Immature natural killer cell (primary cell): ENCODE measurements at regions not wholly inside any gene's neighbourhood (a gene's known extent, or its start where the extent isn't known, plus 50 kb on each side); places are given as distances from the start of the nearest gene placed in this dataset.

Experiments
- DNase-seq, 3 donors: peaks; one replicate each; pipeline ENCODE4 v3.0.0; 2022; ENCODE audit warnings: mixed read lengths in 1 of 3
- H3K27ac Mint-ChIP-seq, 6 donors: one replicate each; pipeline ENCODE4 v1.8.0; 2020; ENCODE audit warnings: mixed read lengths in 6 of 6, mild to moderate bottlenecking in 5 of 6, inconsistent platforms in 4 of 6, moderate library complexity in 3 of 6
- H3K27me3 Mint-ChIP-seq, 3 donors: one replicate each; pipeline ENCODE4 v1.8.0; 2020 to 2021; ENCODE audit warnings: low read depth in 3 of 3, mild to moderate bottlenecking in 3 of 3, mixed read lengths in 3 of 3, moderate library complexity in 3 of 3, inconsistent platforms in 1 of 3
- H3K36me3 Mint-ChIP-seq, 3 donors: one replicate each; pipeline ENCODE4 v1.8.0; 2020; ENCODE audit warnings: mixed read lengths in 3 of 3, inconsistent platforms in 2 of 3, mild to moderate bottlenecking in 2 of 3
- H3K4me1 Mint-ChIP-seq, 2 donors: one replicate each; pipeline ENCODE4 v1.8.0; 2020; ENCODE audit warnings: inconsistent platforms in 2 of 2, mild to moderate bottlenecking in 2 of 2, mixed read lengths in 2 of 2, moderate library complexity in 1 of 2
- H3K4me3 Mint-ChIP-seq, 5 donors: one replicate each; pipeline ENCODE4 v1.8.0; 2020; ENCODE audit warnings: mild to moderate bottlenecking in 5 of 5, mixed read lengths in 5 of 5, inconsistent platforms in 3 of 5, moderate library complexity in 3 of 5
- H3K9me3 Mint-ChIP-seq, 6 donors: one replicate each; pipeline ENCODE4 v1.8.0; 2020; ENCODE audit warnings: mild to moderate bottlenecking in 6 of 6, mixed read lengths in 6 of 6, inconsistent platforms in 4 of 6, moderate library complexity in 3 of 6

- Mint-ChIP-seq H3K9me3 (peaks cover 0 to 31% (median 13%) of the 10 kb centered on the region in 6 donors), H3K4me1 (no peaks in the 10 kb centered on the region), H3K4me3 (no peak overlapping the region), H3K36me3 (no peaks in the 10 kb centered on the region), H3K27me3 (no peaks in the 10 kb centered on the region), H3K27ac (no peak overlapping the region)
- DNase-seq, result no peak
Observed at GRCh38 chr4:33193109-33193508, 2472.9 kb downstream of the PCDH7 start.

DNA sequence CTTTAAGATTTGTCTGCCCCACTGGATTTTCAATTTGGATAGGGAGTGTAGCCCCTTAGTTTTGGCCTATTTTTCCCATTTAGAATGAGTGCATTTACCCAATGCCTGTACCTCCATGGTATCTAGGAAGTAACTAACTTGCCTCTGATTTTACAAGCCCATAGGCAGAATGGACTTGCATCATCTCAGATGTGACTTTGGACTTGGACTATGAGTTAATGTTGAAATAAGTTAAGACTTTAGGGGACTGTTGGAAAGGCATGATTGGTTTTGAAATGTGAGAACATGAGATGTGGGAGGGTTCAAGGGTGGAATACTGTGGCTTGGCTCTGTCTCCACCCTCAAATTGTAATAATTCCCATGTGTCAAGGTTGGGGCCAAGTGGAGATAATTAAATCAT, 2480.2 kb downstream of the PCDH7 start:
- DNase-seq, result no peak
- no peaks in the 10 kb centered on the region for H3K36me3 Mint-ChIP-seq
- peaks cover 0 to 2% (median 2%) of the 10 kb centered on the region in 3 donors for H3K27me3 Mint-ChIP-seq
- no peaks in the 10 kb centered on the region for H3K4me1 Mint-ChIP-seq
- H3K27ac Mint-ChIP-seq, result no peak overlapping the region
- no peak overlapping the region for H3K4me3 Mint-ChIP-seq
- H3K9me3 Mint-ChIP-seq, result peaks cover 7 to 47% (median 26%) of the 10 kb centered on the region in 6 donors

DNA sequence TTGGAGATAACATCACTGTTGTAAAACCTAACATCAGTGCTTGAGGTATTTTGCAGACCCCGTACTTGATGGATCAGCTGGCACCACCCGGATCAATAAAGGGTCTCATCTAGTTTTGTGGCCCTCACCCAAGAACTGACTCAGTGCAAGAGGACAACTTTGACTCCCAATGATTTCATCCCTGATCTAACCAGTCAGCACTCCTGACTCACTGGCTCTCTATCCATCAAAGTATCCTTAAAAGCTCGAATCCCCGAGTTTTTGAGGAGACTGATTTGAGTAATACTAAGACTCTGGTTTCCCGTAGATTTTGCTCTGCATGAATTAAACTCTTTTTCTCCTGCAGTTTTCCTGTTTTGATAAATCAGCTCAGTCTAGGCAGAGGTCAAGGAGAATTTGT, 2498.1 kb downstream of the PCDH7 start:
- Mint-ChIP-seq H3K36me3 (no peaks in the 10 kb centered on the region), H3K9me3 (peaks cover 3 to 35% (median 23%) of the 10 kb centered on the region in 6 donors), H3K27me3 (peaks cover 0 to 2% (median 0%) of the 10 kb centered on the region in 3 donors), H3K4me1 (no peaks in the 10 kb centered on the region), H3K4me3 (no peak overlapping the region), H3K27ac (no peak overlapping the region)
- no peak for DNase-seq

GRCh38 chr4:33226133-33226532, 2506.0 kb downstream of the PCDH7 start:
- Mint-ChIP-seq H3K9me3 (peaks cover 5 to 40% (median 26%) of the 10 kb centered on the region in 6 donors), H3K36me3 (no peaks in the 10 kb centered on the region), H3K4me1 (no peaks in the 10 kb centered on the region), H3K27me3 (no peaks in the 10 kb centered on the region), H3K4me3 (no peak overlapping the region), H3K27ac (no peak overlapping the region)
- no peak for DNase-seq

- no peaks in the 10 kb centered on the region for H3K4me1 Mint-ChIP-seq
Observed at GRCh38 chr4:33226783-33227182, 2506.6 kb downstream of the PCDH7 start.

GRCh38 chr4:33255094-33255493, 2534.9 kb downstream of the PCDH7 start:
- Mint-ChIP-seq H3K36me3 (peaks cover 0 to 2% (median 0%) of the 10 kb centered on the region in 3 donors), H3K27me3 (no peaks in the 10 kb centered on the region), H3K4me1 (no peaks in the 10 kb centered on the region), H3K4me3 (no peak overlapping the region), H3K9me3 (peaks cover 4 to 46% (median 16%) of the 10 kb centered on the region in 6 donors), H3K27ac (no peak overlapping the region)
- no peak for DNase-seq

More at GRCh38 chr4:33226783-33227182, 2506.6 kb downstream of the PCDH7 start:
- H3K27ac Mint-ChIP-seq, result no peak overlapping the region
- no peak for DNase-seq
- no peaks in the 10 kb centered on the region for H3K36me3 Mint-ChIP-seq
- H3K4me3 Mint-ChIP-seq, result no peak overlapping the region
- H3K27me3 Mint-ChIP-seq, result no peaks in the 10 kb centered on the region
- peaks cover 5 to 37% (median 25%) of the 10 kb centered on the region in 6 donors for H3K9me3 Mint-ChIP-seq

DNA sequence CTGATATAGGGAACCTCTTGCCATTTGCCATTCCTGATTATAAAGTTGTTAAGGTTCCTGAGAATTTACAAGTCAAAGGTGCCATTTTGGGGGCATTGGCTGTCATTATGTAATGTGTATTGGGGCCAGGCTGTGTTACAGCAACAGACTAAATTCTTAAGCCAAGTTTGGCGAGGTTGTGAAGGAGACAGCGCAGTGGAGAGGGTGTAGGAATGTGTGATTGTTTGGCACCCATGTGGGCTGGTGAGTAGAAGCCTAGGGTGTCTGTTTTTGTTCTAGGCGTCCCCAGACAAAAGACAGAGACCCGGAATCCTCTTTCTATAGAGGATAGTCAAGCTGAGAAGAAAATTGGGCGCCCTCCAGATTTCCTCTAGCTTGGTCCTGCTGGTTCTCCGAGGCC, 2535.3 kb downstream of the PCDH7 start:
- Mint-ChIP-seq H3K4me1 (no peaks in the 10 kb centered on the region), H3K9me3 (peaks cover 7 to 45% (median 16%) of the 10 kb centered on the region in 6 donors), H3K27me3 (no peaks in the 10 kb centered on the region), H3K4me3 (no peak overlapping the region), H3K36me3 (peaks cover 0 to 4% (median 0%) of the 10 kb centered on the region in 3 donors), H3K27ac (no peak overlapping the region)
- DNase-seq, result no peak

- H3K27me3 Mint-ChIP-seq, result no peaks in the 10 kb centered on the region
- H3K27ac Mint-ChIP-seq, result no peak overlapping the region
- peaks cover 0 to 4% (median 0%) of the 10 kb centered on the region in 3 donors for H3K36me3 Mint-ChIP-seq
- H3K4me3 Mint-ChIP-seq, result no peak overlapping the region
- DNase-seq, result no peak
- no peaks in the 10 kb centered on the region for H3K4me1 Mint-ChIP-seq
- H3K9me3 Mint-ChIP-seq, result peaks cover 9 to 44% (median 23%) of the 10 kb centered on the region in 6 donors
Observed at GRCh38 chr4:33262824-33263223, 2542.7 kb downstream of the PCDH7 start.

- Mint-ChIP-seq H3K9me3 (peaks cover 4 to 43% (median 17%) of the 10 kb centered on the region in 6 donors), H3K4me1 (no peaks in the 10 kb centered on the region), H3K27me3 (peaks cover 0 to 2% (median 0%) of the 10 kb centered on the region in 3 donors), H3K4me3 (no peak overlapping the region), H3K36me3 (no peaks in the 10 kb centered on the region), H3K27ac (no peak overlapping the region)
- no peak for DNase-seq
Observed at GRCh38 chr4:33268776-33269175, 2548.6 kb downstream of the PCDH7 start.

DNA sequence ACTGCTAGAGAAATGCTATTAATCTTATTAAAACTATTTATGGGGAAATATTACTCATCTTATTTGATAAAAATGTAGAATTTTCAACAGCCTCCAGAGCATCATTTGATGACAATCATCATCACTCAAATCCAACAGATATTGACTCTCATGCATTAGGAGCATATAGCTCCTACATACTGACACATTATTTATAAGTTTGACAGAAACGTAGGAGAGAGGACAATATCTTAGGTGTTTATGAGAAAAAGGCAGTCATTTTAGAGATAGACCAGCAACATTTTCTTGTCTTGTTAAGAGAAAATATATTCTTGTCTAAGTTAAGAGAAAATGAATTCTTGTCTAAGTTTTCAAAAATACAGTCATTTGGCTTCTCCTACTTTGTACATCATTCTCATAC, 2550.2 kb downstream of the PCDH7 start:
- Mint-ChIP-seq H3K9me3 (peaks cover 4 to 35% (median 15%) of the 10 kb centered on the region in 6 donors), H3K4me1 (no peaks in the 10 kb centered on the region), H3K27me3 (peaks cover 0 to 2% (median 0%) of the 10 kb centered on the region in 3 donors), H3K27ac (no peak overlapping the region), H3K36me3 (no peaks in the 10 kb centered on the region), H3K4me3 (no peak overlapping the region)
- no peak for DNase-seq

DNA sequence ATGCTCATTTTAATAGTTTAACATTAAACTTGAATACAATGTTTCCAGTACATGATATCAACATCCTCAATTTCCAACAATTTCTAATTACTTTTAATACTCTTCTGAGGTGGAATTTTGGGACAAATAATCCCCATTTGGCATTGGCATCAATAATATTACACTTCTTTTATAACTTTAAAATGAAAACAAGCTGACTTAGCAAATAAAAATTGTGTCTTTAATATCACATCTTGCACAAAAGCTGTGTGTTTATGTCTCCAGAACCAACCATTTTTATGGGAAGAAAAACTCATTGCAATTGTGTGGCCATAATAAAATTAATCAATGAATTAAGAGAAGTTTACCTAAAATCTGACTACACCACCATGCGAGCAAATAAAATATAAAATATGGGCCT, 2552.6 kb downstream of the PCDH7 start:
- no peak overlapping the region for H3K4me3 Mint-ChIP-seq
- H3K9me3 Mint-ChIP-seq, result peaks cover 4 to 34% (median 18%) of the 10 kb centered on the region in 6 donors
- no peaks in the 10 kb centered on the region for H3K4me1 Mint-ChIP-seq
- H3K27ac Mint-ChIP-seq, result no peak overlapping the region
- no peaks in the 10 kb centered on the region for H3K36me3 Mint-ChIP-seq
- H3K27me3 Mint-ChIP-seq, result peaks cover 0 to 2% (median 0%) of the 10 kb centered on the region in 3 donors
- no peak for DNase-seq

GRCh38 chr4:33283818-33284217, 2563.6 kb downstream of the PCDH7 start:
- H3K4me1 Mint-ChIP-seq, result no peaks in the 10 kb centered on the region
- peaks cover 14 to 44% (median 22%) of the 10 kb centered on the region in 6 donors for H3K9me3 Mint-ChIP-seq

DNA sequence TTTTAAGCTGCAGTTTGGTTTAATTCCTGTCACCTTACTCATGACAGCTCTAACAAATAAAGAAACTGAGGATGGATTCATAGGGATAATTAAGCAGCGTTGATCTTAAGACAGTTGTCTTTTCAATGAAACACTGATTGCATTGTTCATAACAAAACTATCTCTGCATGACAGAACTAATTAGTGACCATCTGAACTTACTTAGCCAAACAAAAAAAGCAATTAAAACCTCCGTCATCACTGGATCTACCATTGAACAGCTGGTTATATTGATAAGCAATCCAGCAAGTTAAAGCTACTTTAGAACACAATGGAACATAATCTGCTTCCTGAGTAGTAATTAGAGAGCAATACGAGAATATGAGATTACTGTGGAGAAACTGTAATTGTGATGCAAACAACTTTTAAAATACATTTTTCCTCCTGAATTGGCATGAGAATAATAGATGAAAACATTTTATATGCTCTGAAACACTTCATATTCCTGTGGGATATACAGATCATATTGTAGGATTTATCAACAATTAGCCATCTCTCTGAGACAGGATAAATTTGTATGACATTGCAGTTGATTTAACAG, 2576.8 kb downstream of the PCDH7 start:
- H3K27ac Mint-ChIP-seq, result no peak overlapping the region
- H3K4me3 Mint-ChIP-seq, result no peak overlapping the region
- no peaks in the 10 kb centered on the region for H3K36me3 Mint-ChIP-seq
- H3K4me1 Mint-ChIP-seq, result no peaks in the 10 kb centered on the region
- H3K9me3 Mint-ChIP-seq, result peaks cover 5 to 46% (median 20%) of the 10 kb centered on the region in 6 donors
- H3K27me3 Mint-ChIP-seq, result peaks cover 0 to 2% (median 0%) of the 10 kb centered on the region in 3 donors
- no peak for DNase-seq

More at GRCh38 chr4:33283818-33284217, 2563.6 kb downstream of the PCDH7 start:
- Mint-ChIP-seq H3K27me3 (no peaks in the 10 kb centered on the region), H3K4me3 (no peak overlapping the region), H3K36me3 (peaks cover 0 to 6% (median 0%) of the 10 kb centered on the region in 3 donors), H3K27ac (no peak overlapping the region)
- DNase-seq, result no peak

DNA sequence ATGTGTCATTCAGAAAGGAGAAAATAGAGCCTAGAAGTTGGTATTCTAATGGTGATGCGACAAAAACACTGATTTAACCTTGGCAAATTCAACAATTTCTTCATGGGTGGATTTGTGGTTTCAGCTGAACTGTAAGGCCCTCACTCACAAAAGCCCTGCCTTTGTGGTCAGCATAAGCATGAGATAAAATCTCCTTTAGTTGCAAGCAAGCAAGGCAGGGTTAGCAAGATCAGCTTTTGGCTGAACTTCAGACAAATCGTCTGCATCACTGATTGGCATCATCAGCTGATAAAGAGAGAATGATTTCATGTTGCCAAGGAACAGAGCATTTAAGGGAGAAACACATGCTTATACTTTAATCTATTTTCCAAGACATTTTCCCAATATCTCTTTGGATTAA, 2582.2 kb downstream of the PCDH7 start:
- Mint-ChIP-seq H3K27ac (no peak overlapping the region), H3K4me3 (no peak overlapping the region), H3K36me3 (peaks cover 0 to 3% (median 0%) of the 10 kb centered on the region in 3 donors), H3K4me1 (no peaks in the 10 kb centered on the region), H3K9me3 (peaks cover 7 to 46% (median 30%) of the 10 kb centered on the region in 6 donors), H3K27me3 (no peaks in the 10 kb centered on the region)
- DNase-seq, result no peak

DNA sequence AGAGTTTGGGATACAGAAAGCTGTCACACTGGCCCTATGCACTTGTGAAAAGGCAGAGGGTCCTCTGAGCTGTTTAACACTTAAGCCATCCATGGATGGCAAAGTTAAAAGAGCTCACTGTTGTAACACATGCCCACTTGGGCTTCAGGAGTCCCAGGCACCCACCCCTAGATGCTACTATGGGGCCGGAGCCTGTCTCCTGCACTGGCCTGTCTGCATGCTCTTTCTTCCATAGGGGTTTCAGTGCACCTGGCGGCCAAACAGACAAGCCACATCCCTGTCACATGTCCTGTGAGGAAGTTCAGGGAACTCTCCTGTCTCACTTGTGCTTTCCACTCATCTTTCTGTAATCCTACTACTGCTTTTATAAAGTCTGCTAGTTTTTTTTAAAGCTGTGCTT, 2586.0 kb downstream of the PCDH7 start:
- Mint-ChIP-seq H3K27ac (no peak overlapping the region), H3K36me3 (peaks cover 0 to 3% (median 0%) of the 10 kb centered on the region in 3 donors), H3K9me3 (peaks cover 9 to 26% (median 22%) of the 10 kb centered on the region in 6 donors), H3K4me1 (no peaks in the 10 kb centered on the region), H3K4me3 (no peak overlapping the region), H3K27me3 (no peaks in the 10 kb centered on the region)
- DNase-seq, result no peak
